ENCODE measurements at regions not wholly inside any gene's neighbourhood (a gene's known extent, or its start where the extent isn't known, plus 50 kb on each side); places are given as distances from the start of the nearest gene placed in this dataset.
"Not testable (repeated sequence)": the region's sequence is repeated elsewhere in the genome, so short reads cannot be mapped to it uniquely, and the experiment has no call there.

DNA sequence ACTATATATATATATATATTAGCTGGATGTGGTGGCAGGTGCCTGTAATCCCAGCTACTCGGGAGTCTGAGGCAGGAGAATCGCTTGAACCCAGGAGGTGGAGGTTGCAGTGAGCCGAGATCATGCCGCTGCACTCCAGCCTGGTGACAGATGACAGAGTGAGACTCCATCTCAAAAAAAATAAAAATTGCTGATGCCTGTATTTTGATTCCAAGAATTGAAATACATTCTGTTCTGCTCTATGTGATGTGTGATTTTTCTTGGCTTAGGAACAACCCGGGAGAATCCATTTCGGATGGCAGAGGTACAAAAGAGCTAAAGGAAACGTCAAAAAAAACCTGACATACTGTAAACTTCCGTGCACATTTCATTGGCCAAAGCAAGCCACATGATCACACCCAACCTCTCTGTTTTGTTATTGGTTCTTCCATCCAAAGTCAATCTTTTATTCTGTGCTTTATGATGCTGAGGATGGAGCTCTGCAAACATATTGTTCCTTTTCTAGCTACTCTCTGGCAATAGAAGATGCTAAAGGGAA lies 478.1 kb upstream of the MAP2 start:
- no peak for DNase-seq

DNA sequence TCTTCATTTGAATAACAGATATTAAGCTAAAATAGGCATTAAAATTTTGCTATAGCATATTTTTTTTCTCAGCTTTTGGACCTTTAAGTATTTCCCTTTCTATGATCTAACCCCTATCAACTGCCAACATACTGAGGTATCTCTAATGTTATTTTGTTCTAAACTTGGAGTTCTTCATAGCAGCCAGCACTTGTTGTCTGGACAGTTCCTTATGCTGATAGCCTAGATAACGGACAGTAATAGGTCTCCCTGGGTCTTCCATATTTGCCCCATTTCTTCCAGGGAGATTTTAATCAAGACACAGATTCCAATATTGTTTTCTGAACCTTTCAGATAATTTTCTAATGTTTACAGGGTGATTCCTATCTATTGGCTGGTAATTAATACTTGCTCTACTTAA lies 475.8 kb upstream of the MAP2 start:
- no peak for DNase-seq

DNA sequence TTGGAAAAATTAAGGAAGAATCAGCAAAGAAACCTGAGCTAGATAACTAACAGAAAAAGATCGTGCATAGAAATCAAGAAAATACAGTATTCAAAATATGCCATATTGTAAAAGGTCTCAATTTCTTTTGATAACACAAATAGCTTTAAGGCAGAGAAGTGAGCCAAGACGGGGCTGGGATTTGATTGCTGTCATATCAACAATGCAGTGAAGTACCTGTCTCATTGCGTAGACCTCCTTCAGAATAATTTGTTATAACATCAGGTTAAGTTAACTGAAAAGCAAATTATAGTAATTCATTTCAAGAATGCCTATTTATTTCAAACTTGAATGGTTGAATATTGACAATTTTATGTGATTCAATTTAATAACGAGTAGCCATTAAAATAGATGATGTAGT lies 453.8 kb upstream of the MAP2 start:
- no peak for DNase-seq

DNA sequence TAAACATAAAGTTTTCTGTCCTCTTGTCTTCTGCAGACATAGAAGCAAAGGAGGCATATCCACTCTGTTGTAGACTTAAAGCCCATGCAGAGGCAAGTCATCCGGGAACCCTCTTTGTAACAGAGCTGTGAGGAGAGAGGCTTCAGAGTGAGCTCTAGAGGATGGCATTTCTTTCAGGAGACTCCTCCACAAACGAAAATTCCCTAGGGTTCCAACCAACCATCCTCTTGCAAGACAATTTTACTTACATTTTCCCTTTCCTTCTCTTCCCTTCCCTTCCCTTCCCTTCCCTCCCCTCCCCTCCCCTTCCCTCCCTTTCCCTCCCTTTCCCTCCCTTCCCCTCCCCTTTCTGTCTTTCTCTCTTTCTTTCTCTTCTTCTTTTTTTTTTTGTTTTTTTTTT lies 446.3 kb upstream of the MAP2 start:
- no peak for DNase-seq

DNA sequence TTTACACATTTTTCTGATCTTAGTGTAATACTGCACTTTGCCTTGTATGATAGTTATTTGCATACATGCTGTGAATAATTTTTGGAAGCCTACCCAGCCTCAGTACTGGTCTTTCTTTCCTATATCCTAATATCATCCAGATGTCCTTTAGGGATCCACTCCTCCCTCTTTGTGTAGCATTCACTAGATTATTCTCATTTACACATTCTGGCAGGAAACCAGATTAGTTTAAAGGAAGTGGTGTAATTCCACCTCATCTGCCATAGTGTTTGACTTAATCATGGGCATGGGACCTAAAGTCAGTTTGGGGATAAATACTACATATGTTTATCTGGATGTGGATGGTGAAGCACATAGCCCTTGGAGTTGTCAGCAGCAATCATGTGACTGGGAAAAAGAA lies 444.9 kb upstream of the MAP2 start:
- no peak for DNase-seq

DNA sequence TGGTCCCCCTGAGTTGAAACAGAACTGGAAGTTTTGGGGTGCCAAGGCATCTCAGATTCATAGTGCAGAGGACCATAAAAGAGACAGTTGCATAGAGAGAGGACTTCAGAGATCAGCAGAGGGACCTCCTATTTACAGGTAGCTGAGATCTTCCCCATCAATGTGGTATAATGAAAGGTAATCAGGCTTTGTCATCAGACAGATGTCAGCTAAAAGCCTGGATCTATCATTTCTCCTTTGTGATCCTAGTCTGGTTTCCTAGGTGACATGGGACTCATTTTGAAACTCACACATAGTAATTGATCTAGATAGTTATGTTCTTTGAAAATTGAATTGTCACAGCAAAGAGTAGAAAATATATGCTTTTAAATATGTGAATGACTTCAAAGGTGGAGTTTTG lies 443.5 kb upstream of the MAP2 start:
- no peak for DNase-seq

DNA sequence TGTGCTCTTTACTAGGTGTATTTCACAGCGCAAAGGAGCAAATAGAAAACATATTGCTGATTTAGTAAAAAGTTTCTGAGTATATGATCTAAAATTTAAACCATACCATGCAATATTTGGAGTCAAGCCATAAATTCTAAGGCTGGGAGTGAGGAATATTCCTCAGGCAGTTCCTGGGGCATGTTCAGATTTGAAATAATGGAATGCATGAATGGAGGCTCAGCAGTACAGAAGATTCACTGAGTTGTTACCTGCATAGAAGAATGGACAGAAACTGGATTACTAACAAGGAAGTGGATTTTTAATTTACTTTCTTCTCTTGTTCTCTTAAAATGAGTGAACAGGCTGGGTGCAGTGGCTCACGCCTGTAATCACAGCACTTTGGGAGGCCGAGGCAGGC lies 441.0 kb upstream of the MAP2 start:
- no peak for DNase-seq

DNA sequence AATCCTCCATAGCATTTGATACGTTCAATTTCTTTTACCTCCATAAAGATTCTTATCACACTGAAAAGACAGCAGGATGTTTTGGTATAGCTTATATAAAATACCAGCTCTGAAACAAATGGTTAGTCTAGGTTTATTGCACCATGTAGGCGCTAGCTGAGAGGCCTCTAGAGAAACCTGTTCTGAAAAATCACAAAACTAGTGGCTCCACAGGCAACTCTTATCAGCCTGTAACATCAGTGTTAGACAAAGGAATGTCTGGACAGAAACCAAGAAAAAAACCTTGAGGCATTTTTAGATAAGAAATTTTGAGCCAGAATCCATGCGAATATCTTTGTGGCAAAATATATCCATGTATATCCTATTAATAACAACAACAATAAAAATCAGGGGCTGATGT lies 440.4 kb upstream of the MAP2 start:
- DNase-seq: no peak

DNA sequence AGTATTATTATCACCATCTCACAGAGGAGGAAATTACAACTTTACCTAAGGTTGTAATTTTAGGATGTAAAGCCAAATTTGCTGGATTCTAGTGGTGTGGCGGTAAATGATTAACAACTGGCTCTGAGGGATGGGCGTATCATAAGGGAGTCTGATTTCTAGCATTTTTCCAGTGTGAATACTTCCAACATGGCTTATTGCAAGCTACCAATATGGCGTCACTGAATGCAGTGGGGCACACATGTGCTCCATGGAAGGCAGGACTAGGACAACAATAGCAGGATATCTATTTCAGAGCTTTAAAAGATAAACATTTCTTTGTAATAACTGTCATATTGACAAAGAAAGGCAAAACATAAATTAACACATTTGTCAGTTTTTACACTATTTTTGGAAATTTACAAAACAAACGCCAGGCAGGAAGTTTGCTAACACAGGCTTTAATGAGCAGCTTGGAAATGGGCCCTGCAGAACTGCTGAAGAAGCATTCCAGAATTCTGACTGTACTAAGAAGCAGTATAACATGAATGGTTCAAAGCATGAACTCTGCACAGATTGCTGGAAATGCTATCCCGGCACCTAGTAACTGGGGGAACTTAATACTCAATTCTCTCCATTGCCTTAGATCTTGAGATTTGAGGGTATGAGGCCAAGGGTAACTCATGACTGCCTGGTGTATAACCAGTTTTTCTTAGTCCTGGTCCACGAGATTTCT lies 439.3 kb upstream of the MAP2 start:
- DNase-seq: no peak

DNA sequence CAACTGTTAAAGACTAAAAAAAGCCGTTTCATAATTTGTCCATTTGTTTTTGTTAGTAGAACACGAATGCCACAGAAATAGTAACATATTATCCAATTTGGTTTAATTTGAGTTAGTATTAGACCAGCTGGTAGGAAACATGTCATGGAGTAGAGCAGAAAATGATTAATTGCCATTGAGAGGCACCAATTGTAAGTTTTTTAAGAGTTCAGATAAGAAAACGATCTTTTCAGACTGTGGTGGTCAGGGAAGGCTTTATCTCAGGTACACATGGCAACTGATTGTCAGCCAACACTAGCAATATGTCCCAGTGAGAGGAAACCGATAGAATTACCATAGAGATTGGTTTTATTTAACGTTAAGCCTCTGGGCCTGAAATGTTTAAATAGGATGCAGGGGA lies 438.2 kb upstream of the MAP2 start:
- DNase-seq: no peak

DNA sequence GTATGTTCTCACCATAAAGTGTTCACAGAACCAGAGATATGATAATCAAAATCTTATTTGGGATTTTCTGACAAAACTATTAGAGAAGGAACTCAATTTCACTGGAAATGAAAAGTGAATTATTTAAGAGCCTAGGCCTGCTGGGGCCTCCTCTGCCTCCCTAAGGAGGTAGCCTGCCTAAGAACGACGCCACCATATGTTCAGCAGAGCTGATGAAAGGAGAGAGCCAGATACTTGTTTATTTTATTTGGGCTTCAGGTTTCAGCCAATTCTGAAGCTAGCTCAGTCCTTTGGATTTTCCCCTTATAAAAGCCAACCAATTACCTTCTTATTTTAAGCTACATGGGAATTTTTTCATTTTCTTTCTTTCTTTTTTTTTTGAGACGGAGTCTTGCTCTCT lies 433.1 kb upstream of the MAP2 start:
- no peak for DNase-seq

DNA sequence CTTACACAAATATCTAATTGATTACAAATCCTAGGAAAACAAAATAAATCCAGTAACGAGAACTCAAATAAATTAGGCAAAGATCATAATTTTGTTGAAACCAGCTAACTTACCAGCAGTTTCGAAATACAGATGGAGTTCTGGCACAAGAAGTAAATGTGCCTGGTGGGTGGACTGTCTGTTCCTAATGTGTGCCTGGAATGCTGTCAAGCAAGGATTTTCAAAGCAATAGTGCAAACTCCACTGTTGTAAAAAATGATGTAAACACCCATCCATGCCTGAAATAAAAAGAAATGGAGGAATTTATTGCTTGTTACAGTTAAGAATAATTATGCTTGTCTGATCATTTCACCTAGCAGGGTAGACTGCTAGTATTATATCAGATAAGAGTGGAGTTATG lies 423.9 kb upstream of the MAP2 start:
- no peak for DNase-seq

DNA sequence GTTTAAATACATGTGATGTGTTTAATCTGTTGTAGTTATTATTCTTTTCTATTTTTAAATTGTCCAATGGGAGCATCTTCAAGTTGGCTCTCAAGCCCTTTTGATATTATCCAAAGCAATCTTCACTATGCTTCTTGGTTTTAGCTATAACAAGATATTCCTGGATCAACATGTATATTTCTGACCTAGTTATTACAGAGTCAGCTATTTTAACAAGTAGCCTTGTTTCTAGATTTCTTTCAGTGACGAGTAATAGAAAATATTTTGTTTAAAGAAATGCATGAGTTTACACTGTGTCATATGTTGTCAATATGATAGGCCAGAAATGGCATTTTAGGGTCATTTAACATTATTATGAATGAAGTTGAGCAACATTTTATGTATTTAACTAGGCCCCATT lies 421.8 kb upstream of the MAP2 start:
- no peak for DNase-seq

DNA sequence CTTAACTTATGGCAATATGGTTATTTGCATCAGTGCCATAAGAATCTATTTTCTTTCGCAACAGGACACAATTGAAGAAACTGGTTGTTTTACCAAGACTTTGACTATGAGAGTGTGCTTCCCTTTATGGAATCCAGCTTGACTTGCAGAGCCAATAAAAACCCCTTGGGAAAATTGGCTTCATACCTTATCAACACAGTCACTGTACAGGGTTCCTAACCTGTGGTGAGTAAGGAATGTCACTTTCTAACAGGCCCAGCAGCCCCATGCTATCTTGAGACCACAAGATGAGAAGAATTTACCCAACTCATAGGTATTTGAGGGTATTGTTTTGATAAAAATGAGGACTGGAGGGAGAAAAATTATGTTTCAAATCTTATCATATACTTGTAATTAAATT lies 418.5 kb upstream of the MAP2 start:
- no peak for DNase-seq

DNA sequence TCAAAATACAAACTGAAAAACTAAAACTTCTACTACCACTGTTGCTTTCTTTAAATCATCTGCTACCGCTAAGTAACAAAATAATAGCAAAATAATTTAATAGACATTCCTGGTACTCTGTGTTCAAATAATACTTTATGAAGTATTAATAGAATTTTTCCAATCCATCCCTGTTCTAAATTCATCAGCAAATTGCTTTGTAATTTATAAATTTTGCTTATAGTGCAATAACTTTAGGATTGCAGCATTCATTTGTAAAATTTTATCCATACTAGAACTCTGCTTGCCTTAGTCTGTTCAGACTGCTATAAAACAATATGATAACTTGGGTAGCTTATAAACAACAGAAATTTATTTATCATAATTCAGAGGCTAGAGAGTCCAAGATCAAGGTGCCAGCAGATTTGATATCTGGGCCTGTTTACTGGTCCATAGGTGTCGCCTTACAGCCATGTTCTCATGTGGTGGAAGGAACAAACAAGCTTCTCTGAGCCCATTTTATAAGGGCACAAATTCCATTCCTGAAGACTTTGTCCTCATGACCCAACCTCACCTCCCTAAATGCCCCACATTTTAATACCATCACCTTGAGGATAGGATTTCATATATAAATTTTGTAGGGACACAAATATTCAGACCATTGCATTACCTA lies 415.1 kb upstream of the MAP2 start:
- DNase-seq: no peak

DNA sequence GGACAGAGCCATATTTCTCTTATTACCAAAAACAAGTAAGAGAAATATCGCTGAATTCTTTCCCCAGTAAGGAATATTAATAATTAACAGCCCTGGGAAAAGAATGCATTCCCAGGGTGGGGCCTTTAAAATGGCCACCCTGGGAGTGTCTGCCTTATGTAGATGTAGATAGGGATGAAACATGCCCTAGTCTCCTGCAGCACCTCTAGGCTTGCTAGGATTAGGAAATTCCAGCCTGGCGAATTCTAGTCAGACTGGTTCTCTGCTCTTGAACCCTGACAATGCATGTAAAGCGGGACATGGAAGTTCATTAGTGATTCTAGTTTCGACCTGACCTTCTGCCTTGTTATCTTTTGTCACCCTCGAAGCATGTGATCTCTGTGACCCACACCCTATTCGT lies 405.2 kb upstream of the MAP2 start:
- DNase-seq: not testable (repeated sequence)

DNA sequence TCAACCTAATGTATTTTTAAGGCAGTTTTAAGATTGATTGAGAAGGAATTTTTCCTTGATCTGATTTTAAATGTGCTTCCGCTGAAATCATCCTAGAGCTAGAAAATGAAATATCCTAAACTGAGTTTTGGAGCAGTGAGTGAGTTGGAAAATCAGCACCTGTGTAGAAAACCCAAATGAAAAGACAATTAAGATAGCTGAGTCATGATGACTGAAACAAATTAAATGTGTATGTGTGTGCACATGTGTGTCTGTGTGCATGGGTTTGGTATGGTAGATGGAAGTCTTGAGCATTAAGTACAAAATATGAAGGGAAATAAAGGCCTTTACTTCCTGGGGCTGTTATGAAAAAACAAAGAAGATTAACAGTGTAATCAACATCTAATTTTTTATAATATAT lies 394.6 kb upstream of the MAP2 start:
- DNase-seq: no peak

DNA sequence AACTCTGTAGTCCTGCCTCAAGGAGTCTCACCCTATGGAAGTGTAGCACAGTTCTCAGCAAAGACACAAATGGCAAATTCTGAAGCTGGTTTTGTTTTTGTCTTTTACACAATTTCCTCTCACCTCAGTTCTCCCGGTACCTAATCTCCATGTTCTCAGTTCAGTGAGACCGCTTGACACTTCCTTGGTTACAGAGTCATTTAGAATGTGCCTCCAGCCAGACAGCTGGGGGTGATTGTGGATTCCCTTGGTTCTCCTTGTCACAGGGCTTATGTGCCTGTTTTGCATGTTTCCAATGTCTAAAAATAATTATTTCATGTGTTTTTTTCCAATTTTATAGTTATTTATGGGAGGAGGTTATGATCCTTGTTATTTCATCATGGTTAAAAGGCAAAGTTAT lies 379.5 kb upstream of the MAP2 start:
- no peak for DNase-seq

DNA sequence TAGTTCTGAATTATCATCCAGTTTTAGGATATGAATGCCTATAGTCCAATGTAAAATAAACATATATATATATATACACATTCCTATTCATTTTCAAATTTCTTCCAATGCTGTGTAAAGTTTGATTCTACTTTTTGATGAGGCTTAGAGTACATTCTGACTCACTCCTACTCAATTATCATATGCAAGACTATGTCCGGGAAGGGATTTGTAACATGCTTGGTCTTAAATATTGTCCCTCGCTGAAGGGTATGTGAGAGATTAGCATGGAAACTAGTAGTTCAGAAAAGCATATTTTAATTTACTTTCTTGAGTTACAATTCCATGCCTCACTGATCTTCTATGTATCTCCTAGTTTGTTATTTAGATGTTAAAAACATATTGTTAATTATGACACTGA lies 377.7 kb upstream of the MAP2 start:
- no peak for DNase-seq

DNA sequence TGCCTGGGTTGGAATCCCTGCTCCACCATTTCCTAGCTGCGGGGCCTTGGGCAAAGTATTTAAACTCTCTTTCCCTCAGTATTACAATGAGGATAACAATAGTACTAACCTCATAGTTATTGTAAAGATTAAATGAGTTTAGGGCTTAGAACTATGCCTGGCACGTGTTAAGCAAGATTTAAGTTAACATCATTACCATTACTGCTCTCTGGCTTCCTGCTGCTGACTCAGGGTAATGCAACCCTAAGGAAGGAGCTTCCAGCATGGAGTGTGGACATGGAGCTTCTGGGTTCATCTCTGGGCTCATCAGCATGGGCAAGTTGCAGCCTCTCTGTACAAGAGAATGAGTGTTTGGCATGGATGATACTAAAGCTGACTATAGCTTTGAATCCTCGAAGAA lies 374.2 kb upstream of the MAP2 start:
- no peak for DNase-seq

DNA sequence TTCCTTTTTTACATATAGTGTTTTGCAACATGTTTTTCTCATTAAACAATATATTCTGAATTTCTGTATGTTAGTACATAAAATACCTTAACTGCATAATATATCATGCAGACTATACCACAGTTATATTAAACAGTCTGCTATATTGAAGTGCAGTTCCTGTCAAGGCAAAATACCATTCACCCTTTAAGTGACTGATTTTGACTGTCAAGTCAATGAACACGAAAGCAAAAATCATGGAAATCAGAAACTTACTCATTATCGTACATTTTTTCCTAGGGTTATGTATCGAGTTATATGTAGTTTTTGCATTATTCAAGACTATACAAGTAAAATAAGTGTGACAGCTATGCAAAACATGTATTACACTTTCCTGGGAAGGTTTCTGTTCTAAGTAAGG lies 361.6 kb upstream of the MAP2 start:
- no peak for DNase-seq

DNA sequence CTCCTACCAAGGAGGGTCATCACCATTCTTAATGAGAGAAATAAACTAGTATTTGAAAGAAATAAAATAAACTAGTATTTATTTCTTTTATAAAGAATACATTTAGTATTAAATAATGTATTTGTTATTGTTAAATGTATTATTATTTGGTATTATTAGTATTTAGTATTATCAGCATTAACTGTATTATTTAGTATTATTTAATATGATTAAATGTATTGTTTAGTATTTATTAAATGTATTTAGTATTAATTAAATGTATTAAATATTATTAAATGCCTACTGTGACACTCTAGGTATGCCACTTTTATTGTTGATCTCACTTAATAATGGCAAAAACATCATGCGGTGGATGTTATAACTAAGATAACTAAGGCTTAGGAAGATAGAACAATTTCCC lies 353.6 kb upstream of the MAP2 start:
- DNase-seq: no peak

DNA sequence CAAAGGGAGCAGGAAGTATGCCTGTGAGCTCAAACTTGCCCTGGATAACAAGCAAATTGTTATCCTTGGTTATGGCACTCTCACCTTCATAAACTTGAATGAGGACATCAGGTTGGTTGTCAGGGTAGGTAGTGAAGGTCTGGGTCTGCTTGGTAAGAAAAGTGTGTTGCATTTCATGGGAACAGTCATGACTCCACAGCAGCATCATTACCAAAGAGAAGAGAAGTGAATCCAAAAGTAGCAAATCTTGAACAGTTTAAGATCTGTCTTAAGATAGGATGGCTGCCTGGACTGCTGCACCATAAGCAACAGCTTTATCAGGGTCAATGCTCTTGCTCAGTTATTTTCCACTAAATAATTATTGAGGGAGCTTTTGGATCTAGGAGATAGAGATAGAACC lies 350.7 kb upstream of the MAP2 start:
- DNase-seq: no peak

DNA sequence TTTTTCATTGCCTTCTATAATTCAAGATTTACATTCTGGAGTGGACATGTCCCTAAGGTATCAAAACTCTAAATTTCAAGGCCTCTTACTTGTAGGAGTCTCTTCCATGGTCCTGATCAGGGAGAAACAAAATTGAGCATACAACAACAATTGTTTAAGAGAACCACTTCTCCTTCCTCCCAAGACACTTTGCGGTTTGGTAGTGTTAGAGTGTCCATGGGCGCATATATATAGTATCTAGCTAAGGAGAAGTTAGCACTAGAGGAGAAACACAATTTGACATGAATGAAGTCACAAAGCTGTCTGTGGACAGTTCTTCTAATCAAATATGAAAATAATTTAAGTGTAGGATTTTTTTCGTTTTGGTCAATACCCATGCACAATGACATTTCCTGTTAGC lies 349.1 kb upstream of the MAP2 start:
- DNase-seq: no peak

DNA sequence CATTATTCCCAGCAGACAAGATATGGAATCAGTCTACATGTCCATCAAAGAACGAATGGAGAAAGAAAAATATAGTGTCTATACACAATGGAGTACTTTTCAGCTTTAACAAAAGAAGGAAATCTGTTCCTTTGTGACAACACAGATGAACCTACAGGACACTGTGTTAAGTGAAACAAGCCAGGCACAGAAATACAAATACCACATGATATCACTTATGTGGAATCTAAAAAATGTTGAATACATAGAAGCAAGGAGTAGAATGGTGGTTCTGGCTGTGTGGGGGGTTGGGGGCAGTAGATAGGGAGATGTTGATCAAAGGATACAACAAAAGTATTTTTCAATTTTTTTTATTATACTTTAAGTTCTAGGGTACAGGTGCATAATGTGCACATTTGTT lies 347.7 kb upstream of the MAP2 start:
- DNase-seq: no peak

All from CD4-positive, alpha-beta T cell treated with Interleukin-4 for 4 hours (primary cell).